Karpas-422 (cell line): ENCODE measurements at regions not wholly inside any gene's neighbourhood (a gene's known extent, or its start where the extent isn't known, plus 50 kb on each side); places are given as distances from the start of the nearest gene placed in this dataset.
"Not testable (repeated sequence)": the region's sequence is repeated elsewhere in the genome, so short reads cannot be mapped to it uniquely, and the experiment has no call there.

Source experiments
- DNase-seq: peaks from one replicate; pipeline ENCODE4 v3.0.0-alpha.2; 2015
- H2AFZ ChIP-seq: fragments of 200-600 bp; sonication (generic); 2 replicates; pipeline ENCODE4 v1.6.1; 2014; ENCODE audit warnings: antibody characterized with exemption, low read length, mixed read lengths
- H3K27ac ChIP-seq: fragments of 200-600 bp; sonication (generic); 2 replicates; pipeline ENCODE4 v1.5.1; 2014; ENCODE audit warnings: mild to moderate bottlenecking, low read length, moderate library complexity
- H3K27me3 ChIP-seq: fragments of 200-600 bp; sonication (generic); 2 replicates; pipeline ENCODE4 v1.6.1; 2014; ENCODE audit warnings: low read length, mixed read lengths
- H3K36me3 ChIP-seq: fragments of 200-600 bp; sonication (generic); 2 replicates; pipeline ENCODE4 v1.6.1; 2014; ENCODE audit warnings: low read length, mixed read lengths; ENCODE audit not compliant: insufficient read depth
- H3K4me1 ChIP-seq: fragments of 200-600 bp; sonication (generic); 2 replicates; pipeline ENCODE4 v1.6.1; 2014; ENCODE audit warnings: mild to moderate bottlenecking, low read length, mixed read lengths
- H3K4me2 ChIP-seq: fragments of 200-600 bp; sonication (generic); 2 replicates; pipeline ENCODE4 v1.6.1; 2014; ENCODE audit warnings: low read length, low read depth, mild to moderate bottlenecking; ENCODE audit not compliant: poor library complexity, severe bottlenecking
- H3K4me3 ChIP-seq: fragments of 200-600 bp; sonication (generic); 2 replicates; pipeline ENCODE4 v1.5.1; 2014; ENCODE audit warnings: mild to moderate bottlenecking, antibody characterized with exemption, low read length, mixed read lengths
- H3K79me2 ChIP-seq: fragments of 200-600 bp; sonication (generic); 2 replicates; pipeline ENCODE4 v1.6.1; 2014; ENCODE audit warnings: mild to moderate bottlenecking, low read length, mixed read lengths
- H3K9ac ChIP-seq: fragments of 200-600 bp; sonication (generic); 2 replicates; pipeline ENCODE4 v1.6.0; 2014; ENCODE audit warnings: low read length
- H3K9me2 ChIP-seq: fragments of 200-600 bp; sonication (generic), shearing (Covaris generic); replicated peaks from 2 replicates; pipeline ENCODE4 v1.6.0; 2014; ENCODE audit warnings: mild to moderate bottlenecking, low read length, moderate library complexity; ENCODE audit not compliant: insufficient read depth
- H3K9me3 ChIP-seq: fragments of 300-700, 200-600 bp; sonication (generic); 2 replicates; pipeline ENCODE4 v1.6.1; 2014; ENCODE audit warnings: low read length, mixed read lengths
- H4K20me1 ChIP-seq: fragments of 200-600 bp; sonication (generic); 2 replicates; pipeline ENCODE4 v1.6.1; 2014; ENCODE audit warnings: mild to moderate bottlenecking, antibody characterized with exemption, low read length, low read depth; ENCODE audit not compliant: insufficient read depth

DNA sequence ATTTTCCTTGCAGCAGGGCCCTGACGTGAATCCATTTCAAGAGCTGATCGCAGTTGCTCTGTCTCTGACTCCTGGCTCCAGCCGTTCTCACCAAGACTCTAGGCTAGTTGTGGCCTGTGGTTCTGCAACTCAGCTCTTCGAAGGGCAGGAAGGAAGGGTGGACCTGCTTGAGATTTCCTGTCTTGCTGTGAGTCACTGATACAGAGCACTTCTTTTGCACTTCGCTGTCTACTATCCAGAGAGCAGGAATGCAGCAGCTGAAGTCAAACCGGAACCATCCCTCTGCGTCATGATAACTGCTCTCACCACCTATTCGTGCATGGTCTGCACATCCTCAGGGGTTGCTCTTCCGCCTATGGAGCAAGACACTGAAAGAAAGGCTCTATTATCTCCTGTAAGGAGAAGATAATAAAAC lies 59.7 kb downstream of the RAP2B start:
- H3K9ac ChIP-seq, result no peak overlapping the region

DNA sequence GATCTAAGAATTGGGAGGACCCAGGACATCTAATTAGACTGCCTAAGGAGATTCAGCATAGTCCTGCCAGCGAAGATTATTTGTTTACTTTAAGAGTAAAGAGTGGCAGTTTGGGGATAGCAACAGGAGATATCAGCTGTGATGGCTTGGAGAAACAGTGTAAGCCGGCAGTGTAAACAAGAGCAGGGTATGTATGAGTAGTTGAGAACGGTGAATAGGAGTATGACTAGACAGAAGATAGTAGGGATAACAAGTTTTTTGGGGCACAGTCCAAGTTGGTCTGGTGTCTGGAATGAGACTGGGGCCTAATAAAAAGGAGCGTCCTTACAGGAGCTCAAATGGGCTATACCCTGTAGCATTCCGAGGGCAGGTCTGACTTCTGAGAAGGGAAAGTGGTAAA lies 64.9 kb downstream of the RAP2B start:
- H3K4me1 ChIP-seq, H3K9me2 ChIP-seq, H3K9me3 ChIP-seq, H4K20me1 ChIP-seq, H3K36me3 ChIP-seq, H3K27me3 ChIP-seq, H3K27ac ChIP-seq, H3K79me2 ChIP-seq, DNase-seq, H2AFZ ChIP-seq, H3K4me2 ChIP-seq, H3K4me3 ChIP-seq, H3K9ac ChIP-seq: not testable (repeated sequence)

More for the DNA sequence above, 59.7 kb downstream of the RAP2B start:
- Histone ChIP-seq H3K4me3 (no peak overlapping the region), H3K27me3 (no peaks in the 10 kb centered on the region), H4K20me1 (no peaks in the 10 kb centered on the region), H2AFZ (no peak overlapping the region), H3K36me3 (no peaks in the 10 kb centered on the region), H3K79me2 (no peaks in the 10 kb centered on the region), H3K9me3 (no peaks in the 10 kb centered on the region), H3K9me2 (no peaks in the 10 kb centered on the region), H3K27ac (no peak overlapping the region), H3K4me2 (no peak overlapping the region), H3K4me1 (no peaks in the 10 kb centered on the region)
- no peak for DNase-seq

DNA sequence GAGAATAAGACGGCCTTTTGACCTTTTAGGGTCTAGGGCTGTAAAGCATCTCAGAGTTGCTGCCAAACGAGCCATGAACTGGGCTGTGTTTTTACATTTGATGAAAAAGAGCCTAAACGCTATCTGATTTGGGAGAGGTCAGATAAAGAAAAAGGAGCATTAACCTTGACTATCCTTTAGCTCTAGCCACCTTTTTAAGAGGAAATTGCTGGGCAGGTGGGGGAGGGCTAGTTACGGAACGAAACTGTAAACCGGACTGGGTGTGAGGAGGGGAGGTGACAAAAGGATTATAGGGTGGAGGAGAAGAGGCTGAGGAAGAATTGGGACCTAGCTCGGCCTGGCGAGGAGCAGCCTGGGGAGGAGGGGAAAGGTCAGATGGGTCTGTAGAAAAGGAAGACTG lies 68.4 kb downstream of the RAP2B start:
- H3K27me3 ChIP-seq, H3K36me3 ChIP-seq, DNase-seq, H2AFZ ChIP-seq, H3K9me3 ChIP-seq, H3K79me2 ChIP-seq, H3K4me3 ChIP-seq, H3K9ac ChIP-seq, H3K9me2 ChIP-seq, H4K20me1 ChIP-seq, H3K4me1 ChIP-seq, H3K27ac ChIP-seq, H3K4me2 ChIP-seq: not testable (repeated sequence)

DNA sequence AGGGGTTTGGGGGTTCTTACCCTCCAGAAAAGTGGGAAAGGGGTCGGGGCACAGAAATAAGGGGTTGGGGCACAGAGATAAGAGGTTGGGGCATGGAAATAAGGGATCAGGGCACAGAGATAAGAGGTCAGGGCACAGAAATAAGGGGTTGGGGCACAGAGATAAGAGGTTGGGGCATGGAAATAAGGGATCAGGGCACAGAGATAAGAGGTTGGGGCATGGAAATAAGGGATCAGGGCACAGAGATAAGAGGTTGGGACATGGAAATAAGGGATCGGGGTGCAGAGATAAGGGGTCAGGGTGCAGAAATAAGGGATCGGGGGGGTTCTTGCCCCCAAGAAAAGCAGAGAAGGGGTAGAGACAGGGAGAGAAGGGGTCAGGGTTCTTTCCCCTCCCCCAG lies 69.2 kb downstream of the RAP2B start:
- not testable (repeated sequence) for H3K9me3 ChIP-seq, H3K4me1 ChIP-seq, DNase-seq, H3K9ac ChIP-seq, H3K27me3 ChIP-seq, H3K27ac ChIP-seq, H3K4me2 ChIP-seq, H3K9me2 ChIP-seq, H3K4me3 ChIP-seq, H3K79me2 ChIP-seq, H4K20me1 ChIP-seq, H3K36me3 ChIP-seq, H2AFZ ChIP-seq

DNA sequence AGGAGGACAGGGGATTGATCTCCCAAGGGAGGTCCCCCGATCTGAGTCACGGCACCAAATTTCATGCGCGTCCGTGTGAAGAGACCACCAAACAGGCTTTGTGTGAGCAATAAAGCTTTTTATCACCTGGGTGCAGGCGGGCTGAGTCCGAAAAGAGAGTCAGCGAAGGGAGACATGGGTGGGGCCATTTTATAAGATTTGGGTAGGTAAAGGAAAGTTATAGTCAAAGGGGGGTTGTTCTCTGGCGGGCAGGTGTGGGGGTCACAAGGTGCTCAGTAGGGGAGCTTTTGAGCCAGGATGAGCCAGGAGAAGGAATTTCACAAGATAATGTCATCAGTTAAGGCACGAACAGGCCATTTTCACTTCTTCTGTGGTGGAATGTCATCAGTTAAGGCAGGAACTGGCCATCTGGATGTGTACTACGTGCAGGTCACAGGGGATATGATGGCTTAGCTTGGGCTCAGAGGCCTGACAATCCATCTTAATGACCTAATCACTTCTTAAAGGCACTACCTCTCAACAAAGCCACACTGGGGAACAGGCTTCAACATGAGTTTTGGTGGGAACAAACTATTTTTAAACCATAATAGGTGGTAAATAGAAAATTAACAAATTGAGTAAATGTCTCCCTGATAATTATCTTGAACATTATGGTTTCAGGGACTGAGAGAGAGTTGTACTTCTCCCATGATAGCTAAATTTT lies 70.2 kb downstream of the RAP2B start:
- H3K27ac ChIP-seq, H3K4me1 ChIP-seq, H3K9me2 ChIP-seq, H2AFZ ChIP-seq, H3K4me2 ChIP-seq, DNase-seq, H3K9ac ChIP-seq, H4K20me1 ChIP-seq, H3K9me3 ChIP-seq, H3K79me2 ChIP-seq, H3K27me3 ChIP-seq, H3K4me3 ChIP-seq, H3K36me3 ChIP-seq: not testable (repeated sequence)

DNA sequence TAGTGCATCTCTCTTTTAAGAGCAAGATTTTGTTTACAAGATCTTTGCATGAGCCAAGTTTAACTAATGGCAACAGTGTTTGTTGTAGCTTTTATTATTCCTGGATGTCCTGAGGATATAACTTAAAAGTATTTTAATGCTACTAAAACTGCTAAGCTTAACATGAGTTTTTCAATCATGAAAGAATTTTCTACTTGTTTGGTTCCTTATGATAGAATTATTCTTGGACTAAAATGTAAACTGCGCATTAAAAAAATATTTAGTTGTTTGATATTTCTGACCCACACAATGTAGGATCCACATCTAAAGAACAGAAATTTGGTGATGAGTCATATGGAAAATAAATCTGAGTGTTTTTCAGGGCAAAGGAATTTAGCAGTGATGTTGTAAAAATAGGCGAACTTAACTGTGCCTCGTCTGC lies 70.8 kb downstream of the RAP2B start:
- Histone ChIP-seq H3K9me3 (no peaks in the 10 kb centered on the region), H3K4me2 (no peak overlapping the region), H3K9me2 (no peaks in the 10 kb centered on the region), H3K27me3 (no peaks in the 10 kb centered on the region), H3K36me3 (no peaks in the 10 kb centered on the region), H3K9ac (no peak overlapping the region), H3K4me1 (no peaks in the 10 kb centered on the region), H4K20me1 (no peaks in the 10 kb centered on the region), H3K79me2 (no peaks in the 10 kb centered on the region), H3K27ac (no peak overlapping the region), H3K4me3 (no peak overlapping the region), H2AFZ (no peak overlapping the region)
- DNase-seq, result no peak

DNA sequence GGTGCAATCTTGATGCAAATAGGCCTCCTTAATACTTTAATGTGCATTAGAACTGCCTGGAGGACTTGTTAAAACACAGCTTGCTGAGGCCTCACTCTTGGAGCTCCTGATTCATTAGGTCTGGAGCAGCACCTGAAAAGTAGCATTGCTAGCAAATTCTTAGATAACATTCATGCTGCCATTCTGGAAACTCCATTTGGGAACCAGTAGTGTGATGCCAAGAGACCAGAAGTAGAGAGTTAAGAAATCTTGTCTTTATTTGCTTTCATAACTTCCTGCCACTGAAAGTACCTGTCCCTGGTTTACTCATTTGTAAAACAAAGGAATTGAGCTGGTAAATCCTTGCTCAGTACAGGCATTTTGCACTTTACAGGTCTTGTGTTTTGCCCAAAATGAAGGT lies 72.0 kb downstream of the RAP2B start:
- Histone ChIP-seq H3K9ac (no peak overlapping the region), H3K9me2 (no peaks in the 10 kb centered on the region), H3K4me1 (no peaks in the 10 kb centered on the region), H3K27me3 (no peaks in the 10 kb centered on the region), H3K36me3 (no peaks in the 10 kb centered on the region), H3K9me3 (no peaks in the 10 kb centered on the region), H3K27ac (no peak overlapping the region), H2AFZ (no peak overlapping the region), H3K4me3 (no peak overlapping the region), H4K20me1 (no peaks in the 10 kb centered on the region), H3K4me2 (no peak overlapping the region), H3K79me2 (no peaks in the 10 kb centered on the region)
- no peak for DNase-seq

DNA sequence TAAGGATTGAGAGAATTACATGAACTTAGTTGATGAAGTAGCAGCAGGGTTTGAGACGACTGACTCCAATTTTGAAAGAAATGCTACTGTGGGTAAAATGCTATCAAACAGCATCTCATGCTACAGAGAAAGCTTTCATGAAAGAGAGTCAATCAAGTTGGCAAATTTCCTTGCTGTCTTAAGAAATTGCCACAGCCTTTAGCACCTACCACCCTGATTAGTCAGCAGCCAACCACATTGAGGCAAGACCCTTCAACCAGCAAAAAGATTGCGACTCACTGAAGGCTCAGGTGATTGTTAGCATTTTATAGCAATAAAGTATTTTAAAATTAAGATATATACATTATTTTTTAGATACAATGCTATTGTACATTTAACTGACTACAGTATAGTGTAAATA lies 80.9 kb downstream of the RAP2B start:
- no peak overlapping the region for H3K9ac ChIP-seq
- no peaks in the 10 kb centered on the region for H3K9me3 ChIP-seq
- no peak overlapping the region for H3K4me3 ChIP-seq
- H3K79me2 ChIP-seq, result no peaks in the 10 kb centered on the region
- H3K4me1 ChIP-seq, result no peaks in the 10 kb centered on the region
- no peaks in the 10 kb centered on the region for H3K36me3 ChIP-seq
- H3K27ac ChIP-seq, result no peak overlapping the region
- H2AFZ ChIP-seq, result no peak overlapping the region
- no peaks in the 10 kb centered on the region for H3K27me3 ChIP-seq
- H3K9me2 ChIP-seq, result no peaks in the 10 kb centered on the region
- no peak for DNase-seq
- no peaks in the 10 kb centered on the region for H4K20me1 ChIP-seq
- H3K4me2 ChIP-seq, result no peak overlapping the region

DNA sequence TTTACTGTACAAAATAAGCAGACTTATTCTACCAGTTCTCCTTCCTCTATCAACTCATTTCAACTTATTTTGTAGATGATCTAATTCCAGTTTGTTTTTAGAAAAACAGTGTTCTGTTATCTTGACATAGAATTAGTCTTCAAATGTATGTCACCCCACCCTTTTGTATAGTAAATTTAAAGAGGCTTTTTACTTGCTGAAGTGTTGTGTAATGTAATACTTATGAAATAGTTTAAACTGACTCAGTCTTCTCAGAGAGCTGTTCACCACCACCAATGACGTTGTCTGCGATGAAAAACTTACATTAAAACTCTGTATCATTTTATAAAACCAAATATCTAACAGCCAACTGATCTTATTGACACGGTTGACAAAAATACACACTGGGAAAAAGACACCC lies 82.9 kb downstream of the RAP2B start:
- no peaks in the 10 kb centered on the region for H3K4me1 ChIP-seq

More for the DNA sequence above, 82.9 kb downstream of the RAP2B start:
- H4K20me1 ChIP-seq, result no peaks in the 10 kb centered on the region
- no peaks in the 10 kb centered on the region for H3K27me3 ChIP-seq
- no peaks in the 10 kb centered on the region for H3K79me2 ChIP-seq
- H2AFZ ChIP-seq, result no peak overlapping the region
- no peak for DNase-seq
- no peaks in the 10 kb centered on the region for H3K9me3 ChIP-seq
- H3K4me3 ChIP-seq, result no peak overlapping the region
- no peak overlapping the region for H3K4me2 ChIP-seq
- H3K36me3 ChIP-seq, result no peaks in the 10 kb centered on the region
- H3K9me2 ChIP-seq, result no peaks in the 10 kb centered on the region
- H3K27ac ChIP-seq, result no peak overlapping the region
- no peak overlapping the region for H3K9ac ChIP-seq
